Keratinocyte (primary cell): ENCODE measurements at regions not wholly inside any gene's neighbourhood (a gene's known extent, or its start where the extent isn't known, plus 50 kb on each side); places are given as distances from the start of the nearest gene placed in this dataset.

Experiments used
- EZH2 ChIP-seq: IDR thresholded peaks from one replicate; pipeline ENCODE4 v1.6.1; 2012; ENCODE audit warnings: inconsistent platforms, mild to moderate bottlenecking, low read length, moderate library complexity
- TF ChIP-seq, protein P1 (sequence below), 3 experiments: IDR thresholded peaks in 1 of 3; conservative IDR thresholded peaks in 1 of 3; optimal IDR thresholded peaks in 1 of 3; 2 replicates in 2 of 3; 3 replicates in 1 of 3; pipeline versions ENCODE3 to v1.5.1; 2011; ENCODE audit warnings: low read length in 3 of 3, mild to moderate bottlenecking in 3 of 3, moderate library complexity in 2 of 3, control low read depth in 1 of 3, inconsistent platforms in 1 of 3; ENCODE audit not compliant: insufficient read depth in 2 of 3; ENCODE audit errors: extremely low read depth in 1 of 3

- TF ChIP-seq, protein P1, sequence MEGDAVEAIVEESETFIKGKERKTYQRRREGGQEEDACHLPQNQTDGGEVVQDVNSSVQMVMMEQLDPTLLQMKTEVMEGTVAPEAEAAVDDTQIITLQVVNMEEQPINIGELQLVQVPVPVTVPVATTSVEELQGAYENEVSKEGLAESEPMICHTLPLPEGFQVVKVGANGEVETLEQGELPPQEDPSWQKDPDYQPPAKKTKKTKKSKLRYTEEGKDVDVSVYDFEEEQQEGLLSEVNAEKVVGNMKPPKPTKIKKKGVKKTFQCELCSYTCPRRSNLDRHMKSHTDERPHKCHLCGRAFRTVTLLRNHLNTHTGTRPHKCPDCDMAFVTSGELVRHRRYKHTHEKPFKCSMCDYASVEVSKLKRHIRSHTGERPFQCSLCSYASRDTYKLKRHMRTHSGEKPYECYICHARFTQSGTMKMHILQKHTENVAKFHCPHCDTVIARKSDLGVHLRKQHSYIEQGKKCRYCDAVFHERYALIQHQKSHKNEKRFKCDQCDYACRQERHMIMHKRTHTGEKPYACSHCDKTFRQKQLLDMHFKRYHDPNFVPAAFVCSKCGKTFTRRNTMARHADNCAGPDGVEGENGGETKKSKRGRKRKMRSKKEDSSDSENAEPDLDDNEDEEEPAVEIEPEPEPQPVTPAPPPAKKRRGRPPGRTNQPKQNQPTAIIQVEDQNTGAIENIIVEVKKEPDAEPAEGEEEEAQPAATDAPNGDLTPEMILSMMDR (optimal IDR thresholded peaks at IDR 0.05 in 1 of 3, IDR thresholded peaks at IDR 0.05 in 1 of 3, conservative IDR thresholded peaks at IDR 0.05 in 1 of 3; ENCODE audit: extremely low read depth in 1 of 3, insufficient read depth in 2 of 3, low read length in 3 of 3): no peak
- no peak for TF ChIP-seq EZH2
Measured at GRCh38 chr1:201636097-201636496, 97.2 kb downstream of the NAV1 start.
